ENCODE measurements at regions not wholly inside any gene's neighbourhood (a gene's known extent, or its start where the extent isn't known, plus 50 kb on each side); places are given as distances from the start of the nearest gene placed in this dataset.

DNA sequence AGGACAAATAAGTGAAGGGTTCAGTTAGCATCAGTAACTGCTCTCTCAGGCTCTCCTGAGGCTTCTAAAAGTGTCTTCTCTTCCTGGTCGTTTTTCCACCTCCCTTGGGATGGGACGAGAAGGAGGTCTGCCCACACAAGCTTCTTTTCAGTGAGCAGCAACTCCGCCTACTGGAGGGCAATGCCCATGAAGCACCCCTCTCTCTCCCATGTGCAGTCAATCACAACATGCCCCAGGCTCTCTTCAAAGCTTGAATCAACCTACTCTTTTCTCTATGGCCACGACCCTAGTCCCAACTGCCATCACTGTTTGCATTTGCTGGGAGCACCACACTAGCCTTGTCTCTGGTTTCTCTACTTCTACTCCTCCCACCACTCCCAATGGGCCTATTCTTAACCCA is 135.6 kb downstream of the RPS24 start:
- Histone ChIP-seq H3K4me3 (ENCODE audit: low read depth, low read length, poor library complexity, severe bottlenecking) (no peak overlapping the region), H4K20me1 (ENCODE audit: insufficient read depth, low read length) (no peaks in the 10 kb centered on the region), H3K36me3 (ENCODE audit: insufficient read depth, low read length) (no peaks in the 10 kb centered on the region), H3K27ac (ENCODE audit: low read depth, low read length, poor library complexity, severe bottlenecking) (no peak overlapping the region), H3K79me2 (ENCODE audit: insufficient read depth, low read depth, low read length) (no peaks in the 10 kb centered on the region), H3K9me2 (ENCODE audit: insufficient read depth, low read length) (no peaks in the 10 kb centered on the region), H3K9me3 (ENCODE audit: low read length) (0 out of 2 replicates have a peak, but pooled peaks cover 5% of the 10 kb centered on the region), H3K4me1 (ENCODE audit: insufficient read depth, low read length, poor library complexity, severe bottlenecking) (peaks cover 49% of the 10 kb centered on the region), H2AFZ (ENCODE audit: low read length) (no peak overlapping the region), H3K4me2 (ENCODE audit: low read length) (no peak overlapping the region)
- intact Hi-C loops (cut with micrococcal nuclease; ENCODE audit: unreplicated experiment): no loop called here
- POLR2A ChIA-PET: no interaction called here
- TF ChIP-seq, protein P1, sequence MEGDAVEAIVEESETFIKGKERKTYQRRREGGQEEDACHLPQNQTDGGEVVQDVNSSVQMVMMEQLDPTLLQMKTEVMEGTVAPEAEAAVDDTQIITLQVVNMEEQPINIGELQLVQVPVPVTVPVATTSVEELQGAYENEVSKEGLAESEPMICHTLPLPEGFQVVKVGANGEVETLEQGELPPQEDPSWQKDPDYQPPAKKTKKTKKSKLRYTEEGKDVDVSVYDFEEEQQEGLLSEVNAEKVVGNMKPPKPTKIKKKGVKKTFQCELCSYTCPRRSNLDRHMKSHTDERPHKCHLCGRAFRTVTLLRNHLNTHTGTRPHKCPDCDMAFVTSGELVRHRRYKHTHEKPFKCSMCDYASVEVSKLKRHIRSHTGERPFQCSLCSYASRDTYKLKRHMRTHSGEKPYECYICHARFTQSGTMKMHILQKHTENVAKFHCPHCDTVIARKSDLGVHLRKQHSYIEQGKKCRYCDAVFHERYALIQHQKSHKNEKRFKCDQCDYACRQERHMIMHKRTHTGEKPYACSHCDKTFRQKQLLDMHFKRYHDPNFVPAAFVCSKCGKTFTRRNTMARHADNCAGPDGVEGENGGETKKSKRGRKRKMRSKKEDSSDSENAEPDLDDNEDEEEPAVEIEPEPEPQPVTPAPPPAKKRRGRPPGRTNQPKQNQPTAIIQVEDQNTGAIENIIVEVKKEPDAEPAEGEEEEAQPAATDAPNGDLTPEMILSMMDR (conservative IDR thresholded peaks at IDR 0.05; ENCODE audit: low read length): no peak
- no peak for TF ChIP-seq EZH2phosphoT487 (IDR thresholded peaks at IDR 0.05; ENCODE audit: borderline replicate concordance, low read depth, low read length)
- CTCF ChIA-PET (ENCODE audit: unreplicated experiment): no interaction called here
- DNase-seq (ENCODE audit: low spot score): no peak
- no TSS peak for BruUV-seq (replicated peaks)

DNA sequence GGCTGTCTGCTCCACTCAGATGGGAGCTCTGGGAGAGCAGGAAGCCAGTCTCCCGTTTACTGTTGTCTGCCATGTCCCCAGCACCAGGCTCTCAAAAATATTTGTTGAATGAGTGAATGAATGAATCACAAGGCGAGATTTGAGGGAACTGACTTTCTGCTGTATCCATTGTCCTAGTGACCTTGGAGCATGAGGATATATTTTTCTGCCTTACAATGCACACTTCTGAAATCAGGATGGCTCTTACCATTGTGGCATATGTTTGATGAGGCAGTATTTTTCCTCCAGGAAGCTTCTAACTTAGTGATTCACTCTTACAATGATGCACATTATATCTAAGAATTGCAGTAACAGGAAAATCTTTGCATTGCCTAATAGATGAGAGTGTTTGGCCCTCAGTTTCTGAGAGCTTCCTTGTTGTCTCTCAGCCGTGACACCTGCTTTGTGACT is 136.4 kb downstream of the RPS24 start:
- Histone ChIP-seq H3K79me2 (ENCODE audit: insufficient read depth, low read depth, low read length) (no peaks in the 10 kb centered on the region), H3K27ac (ENCODE audit: low read depth, low read length, poor library complexity, severe bottlenecking) (no peak overlapping the region), H3K4me2 (ENCODE audit: low read length) (peak overlapping the region; percentile 6; the same call in 1 of the 2 replicates), H3K4me1 (ENCODE audit: insufficient read depth, low read length, poor library complexity, severe bottlenecking) (peaks cover 58% of the 10 kb centered on the region), H2AFZ (ENCODE audit: low read length) (peak overlapping the region; percentile 27; the same call in 1 of the 2 replicates), H3K4me3 (ENCODE audit: low read depth, low read length, poor library complexity, severe bottlenecking) (no peak overlapping the region), H3K36me3 (ENCODE audit: insufficient read depth, low read length) (no peaks in the 10 kb centered on the region), H3K9me3 (ENCODE audit: low read length) (0 out of 2 replicates have a peak, but pooled peaks cover 5% of the 10 kb centered on the region), H3K9me2 (ENCODE audit: insufficient read depth, low read length) (no peaks in the 10 kb centered on the region), H4K20me1 (ENCODE audit: insufficient read depth, low read length) (no peaks in the 10 kb centered on the region)
- TF ChIP-seq, protein P1 (conservative IDR thresholded peaks at IDR 0.05; ENCODE audit: low read length): no peak
- no peak for TF ChIP-seq EZH2phosphoT487 (IDR thresholded peaks at IDR 0.05; ENCODE audit: borderline replicate concordance, low read depth, low read length)
- CTCF ChIA-PET (ENCODE audit: unreplicated experiment): no interaction called here
- DNase-seq (ENCODE audit: low spot score): no peak
- no TSS peak for BruUV-seq (replicated peaks)
- intact Hi-C loops (cut with micrococcal nuclease; ENCODE audit: unreplicated experiment): no loop called here
- POLR2A ChIA-PET: interaction anchor here (1.1 kb wide), 1 partner anchor 11 kb away, joined by 4 read pairs; no protein-coding TSS in a partner anchor

DNA sequence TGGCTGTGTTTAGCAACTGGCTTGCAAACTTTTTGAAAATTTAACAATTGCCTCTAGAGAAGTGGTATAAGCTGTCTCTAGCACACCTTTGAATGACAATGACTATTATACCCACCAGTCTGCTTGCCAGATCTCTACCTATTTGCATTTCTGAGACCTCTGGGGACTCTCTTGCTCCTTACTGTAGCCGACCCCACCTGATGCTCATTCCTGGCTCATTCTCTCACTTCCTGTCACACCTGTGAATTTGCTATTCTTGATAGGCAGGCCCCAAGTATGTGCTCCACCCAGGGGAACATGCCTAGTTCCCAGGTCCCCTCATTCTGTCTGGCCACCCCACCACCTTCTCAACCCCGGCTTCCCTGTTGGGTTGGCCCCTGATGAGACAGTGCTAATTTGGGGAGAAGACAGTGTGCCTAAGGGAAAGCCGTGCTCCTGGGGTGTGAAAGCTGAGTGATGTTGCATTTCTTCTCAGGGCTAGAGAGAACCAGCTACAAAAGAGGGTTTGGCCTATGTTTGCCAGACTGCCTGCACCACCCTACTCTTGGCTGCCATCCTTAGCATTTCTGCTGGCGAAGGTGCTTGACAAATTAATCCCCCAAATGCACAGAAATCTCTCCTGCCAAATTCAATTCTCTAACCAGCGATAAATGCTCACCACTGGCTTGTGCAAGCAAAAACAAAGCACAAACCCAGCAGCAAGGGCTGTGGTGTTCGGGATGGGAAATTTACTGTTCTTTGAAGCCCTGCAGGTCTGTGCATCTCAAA is 138.2 kb downstream of the RPS24 start:
- Histone ChIP-seq H3K4me2 (ENCODE audit: low read length) (peak overlapping the region; percentile 62), H4K20me1 (ENCODE audit: insufficient read depth, low read length) (no peaks in the 10 kb centered on the region), H3K27ac (ENCODE audit: low read depth, low read length, poor library complexity, severe bottlenecking) (peak overlapping the region; percentile 68), H3K79me2 (ENCODE audit: insufficient read depth, low read depth, low read length) (no peaks in the 10 kb centered on the region), H3K4me3 (ENCODE audit: low read depth, low read length, poor library complexity, severe bottlenecking) (peak overlapping the region; percentile 20), H2AFZ (ENCODE audit: low read length) (peak overlapping the region; percentile 27; the same call in 1 of the 2 replicates), H3K36me3 (ENCODE audit: insufficient read depth, low read length) (no peaks in the 10 kb centered on the region), H3K9me2 (ENCODE audit: insufficient read depth, low read length) (no peaks in the 10 kb centered on the region), H3K4me1 (ENCODE audit: insufficient read depth, low read length, poor library complexity, severe bottlenecking) (peaks cover 67% of the 10 kb centered on the region), H3K9me3 (ENCODE audit: low read length) (0 out of 2 replicates have a peak, but pooled peaks cover 5% of the 10 kb centered on the region)
- DNase-seq (ENCODE audit: low spot score): peak; percentile 68
- CTCF ChIA-PET (ENCODE audit: unreplicated experiment): no interaction called here
- no TSS peak for BruUV-seq (replicated peaks)
- intact Hi-C loops (cut with micrococcal nuclease; ENCODE audit: unreplicated experiment): no loop called here
- POLR2A ChIA-PET: no interaction called here
- TF ChIP-seq, protein P1 (conservative IDR thresholded peaks at IDR 0.05; ENCODE audit: low read length): no peak
- no peak for TF ChIP-seq EZH2phosphoT487 (IDR thresholded peaks at IDR 0.05; ENCODE audit: borderline replicate concordance, low read depth, low read length)

All from OCI-LY7 (cell line).